ENCODE measurements at regions not wholly inside any gene's neighbourhood (a gene's known extent, or its start where the extent isn't known, plus 50 kb on each side); places are given as distances from the start of the nearest gene placed in this dataset.

GRCh38 chr2:215772634-215773563 is 240.5 kb downstream of the MREG start:
- H3K36me3 ChIP-seq (ENCODE audit: control insufficient read depth, insufficient read depth, low read length) = no peaks in the 10 kb centered on the region
- H3K4me3 Mint-ChIP-seq = no peak overlapping the region
- H3K4me3 ChIP-seq (ENCODE audit: low read length) = no peak overlapping the region
- ATAC-seq = no peak
- no peaks in the 10 kb centered on the region for H3K4me1 ChIP-seq (ENCODE audit: control insufficient read depth, insufficient read depth, low read length)
- no peaks in the 10 kb centered on the region for H3K9me3 ChIP-seq (ENCODE audit: control insufficient read depth, insufficient read depth, low read length)
- H3K27me3 Mint-ChIP-seq (ENCODE audit: low read depth in 2 of 2) = peaks cover 19 to 57% of the 10 kb centered on the region in 2 donors
- no peaks in the 10 kb centered on the region for H3K4me1 Mint-ChIP-seq
- H3K27ac Mint-ChIP-seq = no peak overlapping the region
- no peaks in the 10 kb centered on the region for H3K36me3 Mint-ChIP-seq
- 93% methylated on average over 4 of the region's 5 CpGs for WGBS (ENCODE audit: insufficient coverage)
- peaks cover 3% of the 10 kb centered on the region for H3K27me3 ChIP-seq (ENCODE audit: control insufficient read depth, insufficient read depth, low read length)
- H3K9me3 Mint-ChIP-seq = no peaks in the 10 kb centered on the region
- H3K27ac ChIP-seq (ENCODE audit: low read length) = no peak overlapping the region
- TF ChIP-seq, protein P1, sequence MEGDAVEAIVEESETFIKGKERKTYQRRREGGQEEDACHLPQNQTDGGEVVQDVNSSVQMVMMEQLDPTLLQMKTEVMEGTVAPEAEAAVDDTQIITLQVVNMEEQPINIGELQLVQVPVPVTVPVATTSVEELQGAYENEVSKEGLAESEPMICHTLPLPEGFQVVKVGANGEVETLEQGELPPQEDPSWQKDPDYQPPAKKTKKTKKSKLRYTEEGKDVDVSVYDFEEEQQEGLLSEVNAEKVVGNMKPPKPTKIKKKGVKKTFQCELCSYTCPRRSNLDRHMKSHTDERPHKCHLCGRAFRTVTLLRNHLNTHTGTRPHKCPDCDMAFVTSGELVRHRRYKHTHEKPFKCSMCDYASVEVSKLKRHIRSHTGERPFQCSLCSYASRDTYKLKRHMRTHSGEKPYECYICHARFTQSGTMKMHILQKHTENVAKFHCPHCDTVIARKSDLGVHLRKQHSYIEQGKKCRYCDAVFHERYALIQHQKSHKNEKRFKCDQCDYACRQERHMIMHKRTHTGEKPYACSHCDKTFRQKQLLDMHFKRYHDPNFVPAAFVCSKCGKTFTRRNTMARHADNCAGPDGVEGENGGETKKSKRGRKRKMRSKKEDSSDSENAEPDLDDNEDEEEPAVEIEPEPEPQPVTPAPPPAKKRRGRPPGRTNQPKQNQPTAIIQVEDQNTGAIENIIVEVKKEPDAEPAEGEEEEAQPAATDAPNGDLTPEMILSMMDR (IDR thresholded peaks at IDR 0.05) = no peak
- DNase-seq = no peak
- intact Hi-C loops (cut with micrococcal nuclease) = no loop called here

DNA sequence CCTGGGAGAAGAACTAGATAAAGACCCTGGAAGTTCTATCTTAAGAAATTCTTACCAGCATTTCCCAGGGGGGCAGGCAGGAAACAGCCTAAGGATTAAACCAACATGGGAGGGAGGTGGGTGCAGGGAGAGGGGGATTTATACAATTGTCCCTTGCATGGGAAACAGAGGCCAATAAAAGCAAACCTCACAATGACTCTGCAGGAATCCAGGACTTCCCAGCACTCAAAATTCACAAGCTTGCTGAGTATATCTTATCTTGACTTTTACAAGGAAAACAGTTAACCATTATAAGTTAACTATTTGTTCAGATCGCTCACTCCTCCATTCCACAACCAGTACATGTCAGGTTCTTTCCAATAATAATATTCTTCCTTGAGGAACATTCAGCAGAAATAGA is 241.3 kb downstream of the MREG start:
- H3K4me3 ChIP-seq (ENCODE audit: low read length) = no peak overlapping the region
- no peaks in the 10 kb centered on the region for H3K9me3 ChIP-seq (ENCODE audit: control insufficient read depth, insufficient read depth, low read length)
- Mint-ChIP-seq H3K4me3 (no peak overlapping the region), H3K36me3 (no peaks in the 10 kb centered on the region), H3K4me1 (no peaks in the 10 kb centered on the region), H3K27me3 (ENCODE audit: low read depth in 2 of 2) (peaks cover 25 to 63% of the 10 kb centered on the region in 2 donors), H3K27ac (no peak overlapping the region), H3K9me3 (no peaks in the 10 kb centered on the region)
- H3K36me3 ChIP-seq (ENCODE audit: control insufficient read depth, insufficient read depth, low read length) = no peaks in the 10 kb centered on the region
- intact Hi-C loops (cut with micrococcal nuclease) = no loop called here
- H3K4me1 ChIP-seq (ENCODE audit: control insufficient read depth, insufficient read depth, low read length) = no peaks in the 10 kb centered on the region
- no peak for ATAC-seq
- H3K27ac ChIP-seq (ENCODE audit: low read length) = no peak overlapping the region
- TF ChIP-seq, protein P1 (IDR thresholded peaks at IDR 0.05) = no peak
- WGBS (ENCODE audit: insufficient coverage) = 50% methylated on average over 1 of the region's 1 CpG
- peaks cover 3% of the 10 kb centered on the region for H3K27me3 ChIP-seq (ENCODE audit: control insufficient read depth, insufficient read depth, low read length)
- no peak for DNase-seq

DNA sequence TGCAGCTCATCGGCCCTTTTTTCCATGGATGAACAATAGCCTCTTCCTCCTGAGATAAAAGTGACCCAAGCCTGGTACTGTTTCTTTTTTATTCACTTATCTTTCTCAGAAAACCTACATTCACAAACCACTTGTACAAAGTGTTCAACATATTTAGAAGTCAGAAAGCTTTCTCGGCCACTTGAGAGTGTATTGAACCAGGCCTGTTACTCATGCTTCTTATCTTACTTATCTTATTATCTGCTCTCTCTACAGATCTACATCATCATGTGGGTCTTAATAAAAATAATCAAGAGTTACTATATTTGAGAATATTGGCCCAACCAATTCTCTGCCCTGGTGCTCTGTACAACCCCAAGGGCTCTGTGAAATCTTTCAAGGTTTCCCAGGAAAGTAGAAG is 242.1 kb downstream of the MREG start:
- Mint-ChIP-seq H3K4me1 (no peaks in the 10 kb centered on the region), H3K4me3 (no peak overlapping the region), H3K9me3 (no peaks in the 10 kb centered on the region), H3K36me3 (no peaks in the 10 kb centered on the region), H3K27ac (no peak overlapping the region), H3K27me3 (ENCODE audit: low read depth in 2 of 2) (peaks cover 27 to 59% of the 10 kb centered on the region in 2 donors)
- ATAC-seq (no peak), DNase-seq (no peak)
- H3K27me3 ChIP-seq (ENCODE audit: control insufficient read depth, insufficient read depth, low read length) = peaks cover 3% of the 10 kb centered on the region
- H3K36me3 ChIP-seq (ENCODE audit: control insufficient read depth, insufficient read depth, low read length) = no peaks in the 10 kb centered on the region
- H3K27ac ChIP-seq (ENCODE audit: low read length) = no peak overlapping the region
- no peaks in the 10 kb centered on the region for H3K9me3 ChIP-seq (ENCODE audit: control insufficient read depth, insufficient read depth, low read length)
- no peaks in the 10 kb centered on the region for H3K4me1 ChIP-seq (ENCODE audit: control insufficient read depth, insufficient read depth, low read length)
- intact Hi-C loops (cut with micrococcal nuclease) = no loop called here
- TF ChIP-seq, protein P1 (IDR thresholded peaks at IDR 0.05) = no peak
- H3K4me3 ChIP-seq (ENCODE audit: low read length) = no peak overlapping the region
- 89% methylated on average over 2 of the region's 2 CpGs for WGBS (ENCODE audit: insufficient coverage)

All from natural killer cell (primary cell).